AG08396 (cell line): ENCODE measurements at regions not wholly inside any gene's neighbourhood (a gene's known extent, or its start where the extent isn't known, plus 50 kb on each side); places are given as distances from the start of the nearest gene placed in this dataset.

ENCODE experiments used
- DNase-seq: peaks from one replicate; pipeline ENCODE4 v3.0.0; 2012; ENCODE audit warnings: low spot score, mixed read lengths

GRCh38 chr10:128971374-128972035 lies 495.5 kb upstream of the MGMT start:
- no peak for DNase-seq

- DNase-seq: no peak
Observed at GRCh38 chr10:128972036-128972405, 495.0 kb upstream of the MGMT start.

GRCh38 chr10:128973221-128973620 lies 493.8 kb upstream of the MGMT start:
- no peak for DNase-seq

GRCh38 chr10:128976856-128977255 lies 490.2 kb upstream of the MGMT start:
- no peak for DNase-seq

GRCh38 chr10:128978211-128978610 lies 488.8 kb upstream of the MGMT start:
- DNase-seq: no peak

GRCh38 chr10:128979405-128979804 lies 487.6 kb upstream of the MGMT start:
- no peak for DNase-seq

- no peak for DNase-seq
Observed at GRCh38 chr10:128981251-128981650, 485.8 kb upstream of the MGMT start.

- no peak for DNase-seq
Observed at GRCh38 chr10:128981881-128982615, 485.0 kb upstream of the MGMT start.

GRCh38 chr10:128982616-128982915 lies 484.5 kb upstream of the MGMT start:
- no peak for DNase-seq

- DNase-seq: no peak
Observed at GRCh38 chr10:128985036-128985435, 482.0 kb upstream of the MGMT start.

GRCh38 chr10:128990986-128991385 lies 476.1 kb upstream of the MGMT start:
- DNase-seq: no peak

GRCh38 chr10:128992770-128993169 lies 474.3 kb upstream of the MGMT start:
- DNase-seq: no peak

- no peak for DNase-seq
Observed at GRCh38 chr10:128993443-128993842, 473.6 kb upstream of the MGMT start.

- no peak for DNase-seq
Observed at GRCh38 chr10:128993911-128994538, 473.0 kb upstream of the MGMT start.

GRCh38 chr10:128994598-128995143 lies 472.4 kb upstream of the MGMT start:
- DNase-seq: no peak

- DNase-seq: no peak
Observed at GRCh38 chr10:128995676-128996075, 471.4 kb upstream of the MGMT start.

- DNase-seq: no peak
Observed at GRCh38 chr10:128996092-128996491, 470.9 kb upstream of the MGMT start.

- no peak for DNase-seq
Observed at GRCh38 chr10:128998101-128998805, 468.8 kb upstream of the MGMT start.

- no peak for DNase-seq
Observed at GRCh38 chr10:129004398-129004797, 462.6 kb upstream of the MGMT start.

- DNase-seq: no peak
Observed at GRCh38 chr10:129005080-129005479, 462.0 kb upstream of the MGMT start.

GRCh38 chr10:129005804-129006203 lies 461.2 kb upstream of the MGMT start:
- DNase-seq: no peak

- no peak for DNase-seq
Observed at GRCh38 chr10:129018511-129018910, 448.5 kb upstream of the MGMT start.
